Ovary (tissue), 3 donors: ENCODE measurements at regions not wholly inside any gene's neighbourhood (a gene's known extent, or its start where the extent isn't known, plus 50 kb on each side); places are given as distances from the start of the nearest gene placed in this dataset.

Experiments used
- CTCF ChIP-seq, 3 donors: fragments of 450-650 bp in 2 of 3; fragments of 200-600 bp in 1 of 3; IDR thresholded peaks; one replicate each; pipeline versions ENCODE4 v1.5.1 to v1.8.0; 2016 to 2022; ENCODE audit warnings: antibody characterized with exemption in 3 of 3, mild to moderate bottlenecking in 1 of 3
- EP300 ChIP-seq: sonication (generic); formaldehyde crosslinking; IDR thresholded peaks from one replicate; pipeline ENCODE4 v1.6.1; 2017; ENCODE audit warnings: antibody characterized with exemption
- POLR2A ChIP-seq: fragments of 450-650 bp; IDR thresholded peaks from one replicate; pipeline ENCODE4 v1.6.1; 2017; ENCODE audit warnings: antibody characterized with exemption, mild to moderate bottlenecking, moderate library complexity
- donor health status: DM: no; HTN: no; CAD: no.

DNA sequence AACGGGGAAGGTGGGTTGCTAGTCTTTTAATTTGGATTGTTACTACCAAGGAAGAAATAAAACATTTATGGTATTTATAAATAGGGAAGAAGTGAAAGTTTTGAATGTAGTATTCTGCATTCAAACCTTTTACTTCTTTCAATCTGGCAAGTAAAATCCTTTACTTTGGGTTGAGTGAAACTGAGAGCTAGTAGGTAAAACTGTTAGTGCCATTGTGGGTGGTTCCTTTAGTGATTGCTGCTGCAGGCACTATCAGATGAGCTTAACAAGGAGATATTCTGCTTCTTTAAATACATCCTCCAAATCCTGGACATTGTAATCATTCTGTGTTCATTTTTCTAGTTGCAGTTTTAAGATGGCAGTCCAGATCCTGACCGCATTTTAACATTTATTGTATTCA lies 650.9 kb upstream of the PCDH10 start:
- no peak for TF ChIP-seq CTCF (IDR thresholded peaks at IDR 0.05)
- no peak for TF ChIP-seq EP300
- no peak for TF ChIP-seq POLR2A
